Activated naive CD8-positive, alpha-beta T cell (primary cell): ENCODE measurements at regions not wholly inside any gene's neighbourhood (a gene's known extent, or its start where the extent isn't known, plus 50 kb on each side); places are given as distances from the start of the nearest gene placed in this dataset.

Experiments
- H3K27ac Mint-ChIP-seq: one replicate; pipeline ENCODE4 v1.8.0; 2021; ENCODE audit warnings: mixed read lengths
- H3K27me3 Mint-ChIP-seq: one replicate; pipeline ENCODE4 v1.8.0; 2021; ENCODE audit warnings: mixed read lengths
- H3K36me3 Mint-ChIP-seq: one replicate; pipeline ENCODE4 v1.8.0; 2021; ENCODE audit warnings: mixed read lengths
- H3K4me1 Mint-ChIP-seq: one replicate; pipeline ENCODE4 v1.8.0; 2021; ENCODE audit warnings: low read depth, mixed read lengths
- H3K4me3 Mint-ChIP-seq: one replicate; pipeline ENCODE4 v1.8.0; 2021; ENCODE audit warnings: mild to moderate bottlenecking, mixed read lengths
- H3K9me3 Mint-ChIP-seq: one replicate; pipeline ENCODE4 v1.8.0; 2021; ENCODE audit warnings: low read depth, mixed read lengths

GRCh38 chr22:48208894-48209293, 1446.4 kb downstream of the TBC1D22A start:
- Mint-ChIP-seq H3K36me3 (no peaks in the 10 kb centered on the region), H3K27me3 (peaks cover 1% of the 10 kb centered on the region), H3K9me3 (no peaks in the 10 kb centered on the region), H3K4me1 (no peaks in the 10 kb centered on the region), H3K27ac (no peak overlapping the region), H3K4me3 (no peak overlapping the region)

GRCh38 chr22:48207919-48208535, 1445.6 kb downstream of the TBC1D22A start:
- no peaks in the 10 kb centered on the region for H3K4me1 Mint-ChIP-seq
- H3K27me3 Mint-ChIP-seq = peaks cover 1% of the 10 kb centered on the region
- H3K36me3 Mint-ChIP-seq = no peaks in the 10 kb centered on the region
- no peaks in the 10 kb centered on the region for H3K9me3 Mint-ChIP-seq
- H3K4me3 Mint-ChIP-seq = no peak overlapping the region
- H3K27ac Mint-ChIP-seq = no peak overlapping the region

GRCh38 chr22:48205790-48206189, 1443.3 kb downstream of the TBC1D22A start:
- H3K27ac Mint-ChIP-seq = no peak overlapping the region
- no peaks in the 10 kb centered on the region for H3K9me3 Mint-ChIP-seq
- H3K4me1 Mint-ChIP-seq = no peaks in the 10 kb centered on the region

GRCh38 chr22:48205161-48205560, 1442.7 kb downstream of the TBC1D22A start:
- H3K27me3 Mint-ChIP-seq = peaks cover 3% of the 10 kb centered on the region
- H3K9me3 Mint-ChIP-seq = no peaks in the 10 kb centered on the region
- H3K36me3 Mint-ChIP-seq = no peaks in the 10 kb centered on the region
- H3K4me1 Mint-ChIP-seq = no peaks in the 10 kb centered on the region
- no peak overlapping the region for H3K27ac Mint-ChIP-seq
- H3K4me3 Mint-ChIP-seq = no peak overlapping the region

More at GRCh38 chr22:48205790-48206189, 1443.3 kb downstream of the TBC1D22A start:
- Mint-ChIP-seq H3K27me3 (peaks cover 1% of the 10 kb centered on the region), H3K36me3 (no peaks in the 10 kb centered on the region), H3K4me3 (no peak overlapping the region)

- Mint-ChIP-seq H3K27ac (no peak overlapping the region), H3K4me3 (no peak overlapping the region), H3K36me3 (no peaks in the 10 kb centered on the region), H3K27me3 (peaks cover 3% of the 10 kb centered on the region), H3K9me3 (no peaks in the 10 kb centered on the region), H3K4me1 (no peaks in the 10 kb centered on the region)
These were observed 1441.8 kb downstream of the TBC1D22A start for GRCh38 chr22:48204296-48204695.

- H3K27ac Mint-ChIP-seq = no peak overlapping the region
- H3K9me3 Mint-ChIP-seq = no peaks in the 10 kb centered on the region
- no peaks in the 10 kb centered on the region for H3K4me1 Mint-ChIP-seq
- H3K27me3 Mint-ChIP-seq = peaks cover 13% of the 10 kb centered on the region
- no peak overlapping the region for H3K4me3 Mint-ChIP-seq
- H3K36me3 Mint-ChIP-seq = no peaks in the 10 kb centered on the region
These were observed 1437.2 kb downstream of the TBC1D22A start for GRCh38 chr22:48199667-48200066.

GRCh38 chr22:48198489-48199459, 1436.3 kb downstream of the TBC1D22A start:
- H3K27me3 Mint-ChIP-seq = peaks cover 14% of the 10 kb centered on the region
- H3K27ac Mint-ChIP-seq = no peak overlapping the region
- no peak overlapping the region for H3K4me3 Mint-ChIP-seq
- no peaks in the 10 kb centered on the region for H3K4me1 Mint-ChIP-seq
- no peaks in the 10 kb centered on the region for H3K9me3 Mint-ChIP-seq
- no peaks in the 10 kb centered on the region for H3K36me3 Mint-ChIP-seq

GRCh38 chr22:48197189-48197690, 1434.8 kb downstream of the TBC1D22A start:
- Mint-ChIP-seq H3K9me3 (peaks cover 3% of the 10 kb centered on the region), H3K4me3 (no peak overlapping the region), H3K27me3 (peaks cover 14% of the 10 kb centered on the region), H3K27ac (no peak overlapping the region), H3K4me1 (no peaks in the 10 kb centered on the region), H3K36me3 (no peaks in the 10 kb centered on the region)

GRCh38 chr22:48192920-48193319, 1430.5 kb downstream of the TBC1D22A start:
- Mint-ChIP-seq H3K27me3 (peaks cover 7% of the 10 kb centered on the region), H3K4me3 (no peak overlapping the region)

GRCh38 chr22:48192071-48192470, 1429.6 kb downstream of the TBC1D22A start:
- H3K9me3 Mint-ChIP-seq = peaks cover 15% of the 10 kb centered on the region
- no peak overlapping the region for H3K27ac Mint-ChIP-seq
- no peak overlapping the region for H3K4me3 Mint-ChIP-seq
- H3K4me1 Mint-ChIP-seq = no peaks in the 10 kb centered on the region
- peaks cover 7% of the 10 kb centered on the region for H3K27me3 Mint-ChIP-seq
- no peaks in the 10 kb centered on the region for H3K36me3 Mint-ChIP-seq

More at GRCh38 chr22:48192920-48193319, 1430.5 kb downstream of the TBC1D22A start:
- Mint-ChIP-seq H3K27ac (no peak overlapping the region), H3K9me3 (peaks cover 15% of the 10 kb centered on the region), H3K4me1 (no peaks in the 10 kb centered on the region), H3K36me3 (no peaks in the 10 kb centered on the region)

GRCh38 chr22:48188231-48188721, 1425.8 kb downstream of the TBC1D22A start:
- Mint-ChIP-seq H3K27ac (no peak overlapping the region), H3K4me3 (no peak overlapping the region), H3K9me3 (peaks cover 15% of the 10 kb centered on the region), H3K36me3 (no peaks in the 10 kb centered on the region), H3K4me1 (peaks cover 2% of the 10 kb centered on the region), H3K27me3 (no peaks in the 10 kb centered on the region)

GRCh38 chr22:48187356-48187755, 1424.9 kb downstream of the TBC1D22A start:
- H3K4me1 Mint-ChIP-seq = peaks cover 2% of the 10 kb centered on the region
- no peaks in the 10 kb centered on the region for H3K36me3 Mint-ChIP-seq
- peaks cover 14% of the 10 kb centered on the region for H3K9me3 Mint-ChIP-seq
- no peak overlapping the region for H3K27ac Mint-ChIP-seq
- no peak overlapping the region for H3K4me3 Mint-ChIP-seq
- H3K27me3 Mint-ChIP-seq = no peaks in the 10 kb centered on the region

- H3K9me3 Mint-ChIP-seq = peaks cover 3% of the 10 kb centered on the region
- no peak overlapping the region for H3K27ac Mint-ChIP-seq
- no peaks in the 10 kb centered on the region for H3K27me3 Mint-ChIP-seq
- H3K4me1 Mint-ChIP-seq = peaks cover 2% of the 10 kb centered on the region
- H3K4me3 Mint-ChIP-seq = no peak overlapping the region
- no peaks in the 10 kb centered on the region for H3K36me3 Mint-ChIP-seq
These were observed 1423.8 kb downstream of the TBC1D22A start for GRCh38 chr22:48186146-48186790.

- H3K27ac Mint-ChIP-seq = no peak overlapping the region
- H3K4me1 Mint-ChIP-seq = peaks cover 2% of the 10 kb centered on the region
- H3K4me3 Mint-ChIP-seq = no peak overlapping the region
- H3K9me3 Mint-ChIP-seq = no peaks in the 10 kb centered on the region
- no peaks in the 10 kb centered on the region for H3K36me3 Mint-ChIP-seq
- H3K27me3 Mint-ChIP-seq = no peaks in the 10 kb centered on the region
These were observed 1422.9 kb downstream of the TBC1D22A start for GRCh38 chr22:48185071-48186055.
